CD4-positive, CD25-positive, alpha-beta regulatory T cell (primary cell): ENCODE measurements at regions not wholly inside any gene's neighbourhood (a gene's known extent, or its start where the extent isn't known, plus 50 kb on each side); places are given as distances from the start of the nearest gene placed in this dataset.

Source experiments
- ATAC-seq, 2 donors: fragments of 150-1000 bp; cut with Tn5 transposase; one replicate each; pipeline ENCODE4 v1.10.0; 2021; ENCODE audit warnings: low read depth in 2 of 2, moderate number of reproducible peaks in 2 of 2, moderate library complexity in 1 of 2
- DNase-seq, 3 donors: peaks; one replicate each; pipeline versions ENCODE4 v3.0.0 to v3.0.0-alpha.2; 2012 to 2022; ENCODE audit warnings: mixed read lengths in 1 of 3
- H3K27ac ChIP-seq: one replicate; pipeline ENCODE4 v1.7.0; 2013; ENCODE audit warnings: mild to moderate bottlenecking, low read length; ENCODE audit not compliant: insufficient read depth, poor library complexity, severe bottlenecking
- H3K27me3 ChIP-seq: one replicate; pipeline ENCODE4 v1.7.0; 2013; ENCODE audit warnings: low read length; ENCODE audit not compliant: control insufficient read depth, insufficient read depth
- H3K36me3 ChIP-seq: one replicate; pipeline ENCODE4 v1.7.0; 2013; ENCODE audit warnings: mild to moderate bottlenecking, low read length, moderate library complexity; ENCODE audit not compliant: control insufficient read depth, insufficient read depth
- H3K4me1 ChIP-seq: 2 replicates; pipeline ENCODE4 v1.7.0; 2013; ENCODE audit warnings: mild to moderate bottlenecking, low read length; ENCODE audit not compliant: insufficient read depth, control insufficient read depth, poor library complexity, severe bottlenecking
- H3K4me3 ChIP-seq: one replicate; pipeline ENCODE4 v1.7.0; 2013; ENCODE audit warnings: low read depth, mild to moderate bottlenecking, low read length, moderate library complexity
- H3K9me3 ChIP-seq, 2 experiments: 1 replicate in 1 of 2; 2 replicates in 1 of 2; pipeline ENCODE4 v1.7.0; 2013; ENCODE audit warnings: low read length in 2 of 2, mild to moderate bottlenecking in 1 of 2, moderate library complexity in 1 of 2; ENCODE audit not compliant: control insufficient read depth in 2 of 2
- H3K27ac Mint-ChIP-seq, 3 donors: one replicate each; pipeline ENCODE4 v1.8.0; 2020 to 2022; ENCODE audit warnings: mild to moderate bottlenecking in 3 of 3, mixed read lengths in 3 of 3, moderate library complexity in 2 of 3
- H3K27me3 Mint-ChIP-seq: one replicate; pipeline ENCODE4 v1.8.0; 2022; ENCODE audit warnings: mild to moderate bottlenecking, mixed read lengths
- H3K36me3 Mint-ChIP-seq: one replicate; pipeline ENCODE4 v1.8.0; 2020; ENCODE audit warnings: mixed read lengths
- H3K4me1 Mint-ChIP-seq, 4 donors: one replicate each; pipeline ENCODE4 v1.8.0; 2020 to 2022; ENCODE audit warnings: mixed read lengths in 4 of 4, mild to moderate bottlenecking in 1 of 4
- H3K4me3 Mint-ChIP-seq, 4 donors: one replicate each; pipeline ENCODE4 v1.8.0; 2020 to 2022; ENCODE audit warnings: mild to moderate bottlenecking in 4 of 4, mixed read lengths in 4 of 4, moderate library complexity in 3 of 4
- H3K9me3 Mint-ChIP-seq, 7 donors: one replicate each; pipeline ENCODE4 v1.8.0; 2020 to 2022; ENCODE audit warnings: mixed read lengths in 7 of 7, mild to moderate bottlenecking in 3 of 7, moderate library complexity in 2 of 7

- H3K4me1 Mint-ChIP-seq: peaks cover 0 to 2% (median 0%) of the 10 kb centered on the region in 4 donors
- peaks cover 7 to 11% of the 10 kb centered on the region in 2 experiments for H3K9me3 ChIP-seq
- no peak overlapping the region for H3K27ac ChIP-seq
- no peaks in the 10 kb centered on the region for H3K27me3 ChIP-seq
- DNase-seq: no peak
- no peak overlapping the region for H3K4me3 ChIP-seq
- H3K27ac Mint-ChIP-seq: no peak overlapping the region
- no peaks in the 10 kb centered on the region for H3K4me1 ChIP-seq
- no peaks in the 10 kb centered on the region for H3K36me3 ChIP-seq
- ATAC-seq: no peak
- no peaks in the 10 kb centered on the region for H3K36me3 Mint-ChIP-seq
- H3K4me3 Mint-ChIP-seq: no peak overlapping the region
- H3K27me3 Mint-ChIP-seq: peaks cover 9% of the 10 kb centered on the region
- H3K9me3 Mint-ChIP-seq: peaks cover 0 to 30% (median 9%) of the 10 kb centered on the region in 7 donors
These were observed 117.3 kb downstream of the CPZ start for GRCh38 chr4:8709729-8710360.

GRCh38 chr4:8709050-8709728 is 116.6 kb downstream of the CPZ start:
- no peak overlapping the region for H3K27ac ChIP-seq

GRCh38 chr4:8708401-8709021 is 115.9 kb downstream of the CPZ start:
- H3K4me3 Mint-ChIP-seq: no peak overlapping the region
- no peak for DNase-seq
- Histone ChIP-seq H3K27ac (no peak overlapping the region), H3K27me3 (no peaks in the 10 kb centered on the region), H3K36me3 (no peaks in the 10 kb centered on the region), H3K4me3 (no peak overlapping the region), H3K4me1 (no peaks in the 10 kb centered on the region), H3K9me3 (peaks cover 5 to 11% of the 10 kb centered on the region in 2 experiments)
- no peak overlapping the region for H3K27ac Mint-ChIP-seq
- peaks cover 0 to 2% (median 0%) of the 10 kb centered on the region in 4 donors for H3K4me1 Mint-ChIP-seq
- H3K9me3 Mint-ChIP-seq: peaks cover 0 to 26% (median 6%) of the 10 kb centered on the region in 7 donors
- no peaks in the 10 kb centered on the region for H3K36me3 Mint-ChIP-seq
- no peak for ATAC-seq
- H3K27me3 Mint-ChIP-seq: peaks cover 9% of the 10 kb centered on the region

More at GRCh38 chr4:8709050-8709728, 116.6 kb downstream of the CPZ start:
- Histone ChIP-seq H3K27me3 (no peaks in the 10 kb centered on the region), H3K36me3 (no peaks in the 10 kb centered on the region), H3K4me3 (no peak overlapping the region), H3K4me1 (no peaks in the 10 kb centered on the region), H3K9me3 (peaks cover 5 to 11% of the 10 kb centered on the region in 2 experiments)
- H3K27me3 Mint-ChIP-seq: peaks cover 9% of the 10 kb centered on the region
- DNase-seq (no peak), ATAC-seq (no peak)
- H3K4me3 Mint-ChIP-seq: no peak overlapping the region
- no peaks in the 10 kb centered on the region for H3K36me3 Mint-ChIP-seq
- no peak overlapping the region for H3K27ac Mint-ChIP-seq
- peaks cover 0 to 28% (median 7%) of the 10 kb centered on the region in 7 donors for H3K9me3 Mint-ChIP-seq
- peaks cover 0 to 2% (median 0%) of the 10 kb centered on the region in 4 donors for H3K4me1 Mint-ChIP-seq

GRCh38 chr4:8707045-8707781 is 114.6 kb downstream of the CPZ start:
- Mint-ChIP-seq H3K27ac (no peak overlapping the region), H3K36me3 (no peaks in the 10 kb centered on the region), H3K27me3 (peaks cover 9% of the 10 kb centered on the region), H3K4me3 (no peak overlapping the region), H3K4me1 (peaks cover 0 to 2% (median 0%) of the 10 kb centered on the region in 4 donors), H3K9me3 (peaks cover 0 to 13% (median 0%) of the 10 kb centered on the region in 7 donors)
- Histone ChIP-seq H3K4me3 (no peak overlapping the region), H3K27me3 (no peaks in the 10 kb centered on the region), H3K4me1 (no peaks in the 10 kb centered on the region), H3K27ac (no peak overlapping the region), H3K9me3 (peaks cover 0 to 4% of the 10 kb centered on the region in 2 experiments), H3K36me3 (no peaks in the 10 kb centered on the region)
- ATAC-seq: no peak
- no peak for DNase-seq

- Mint-ChIP-seq H3K4me3 (no peak overlapping the region), H3K27me3 (peaks cover 9% of the 10 kb centered on the region), H3K27ac (no peak overlapping the region), H3K36me3 (no peaks in the 10 kb centered on the region), H3K9me3 (peaks cover 0 to 13% (median 0%) of the 10 kb centered on the region in 7 donors), H3K4me1 (peaks cover 0 to 2% (median 0%) of the 10 kb centered on the region in 4 donors)
- H3K4me3 ChIP-seq: no peak overlapping the region
- H3K36me3 ChIP-seq: no peaks in the 10 kb centered on the region
- H3K27ac ChIP-seq: no peak overlapping the region
- H3K9me3 ChIP-seq: peaks cover 0 to 4% of the 10 kb centered on the region in 2 experiments
- ATAC-seq (no peak), DNase-seq (no peak)
- H3K27me3 ChIP-seq: no peaks in the 10 kb centered on the region
- no peaks in the 10 kb centered on the region for H3K4me1 ChIP-seq
These were observed 113.9 kb downstream of the CPZ start for GRCh38 chr4:8706216-8707044.

- H3K36me3 ChIP-seq: no peaks in the 10 kb centered on the region
- peaks cover 9% of the 10 kb centered on the region for H3K27me3 Mint-ChIP-seq
- H3K36me3 Mint-ChIP-seq: no peaks in the 10 kb centered on the region
- peaks cover 0 to 4% of the 10 kb centered on the region in 2 experiments for H3K9me3 ChIP-seq
- H3K4me3 Mint-ChIP-seq: no peak overlapping the region
- DNase-seq (no peak), ATAC-seq (no peak)
- H3K27ac ChIP-seq: no peak overlapping the region
- H3K4me3 ChIP-seq: no peak overlapping the region
- H3K9me3 Mint-ChIP-seq: peaks cover 0 to 7% (median 0%) of the 10 kb centered on the region in 7 donors
- H3K27ac Mint-ChIP-seq: no peak overlapping the region
- no peaks in the 10 kb centered on the region for H3K4me1 ChIP-seq
- no peaks in the 10 kb centered on the region for H3K27me3 ChIP-seq
- peaks cover 0 to 2% (median 0%) of the 10 kb centered on the region in 4 donors for H3K4me1 Mint-ChIP-seq
These were observed 112.9 kb downstream of the CPZ start for GRCh38 chr4:8705161-8706145.
